GM10248 (cell line): ENCODE measurements at regions not wholly inside any gene's neighbourhood (a gene's known extent, or its start where the extent isn't known, plus 50 kb on each side); places are given as distances from the start of the nearest gene placed in this dataset.

ENCODE experiments used
- CTCF ChIA-PET: fragments of 300-600 bp; sonication (Branson Sonifier 250); formaldehyde crosslinking; extraction: SDS; loops from one replicate; lab custom pipeline; 2021; ENCODE audit warnings: antibody characterized with exemption; lab: Yijun Ruan, JAX
- POLR2A ChIA-PET: fragments of 350-650 bp; sonication (Branson Sonifier 250); formaldehyde crosslinking; extraction: SDS; loops from one replicate; lab custom pipeline; 2020; ENCODE audit warnings: antibody characterized with exemption; lab: Yijun Ruan, JAX
- DNase-seq: peaks from one replicate; pipeline ENCODE4 v3.0.0; 2012; ENCODE audit errors: extremely low spot score
- CTCF ChIP-seq: IDR thresholded peaks from 2 replicates; pipeline ENCODE4 v1.5.1; 2012; ENCODE audit warnings: mild to moderate bottlenecking, low read depth; ENCODE audit errors: extremely low read depth, missing control alignments, control extremely low read depth

GRCh38 chr12:58564721-58565120 lies 355.6 kb downstream of the LRIG3 start:
- POLR2A ChIA-PET = no interaction called here
- no peak for TF ChIP-seq CTCF
- DNase-seq = no peak
- CTCF ChIA-PET = no interaction called here

GRCh38 chr12:58566599-58566998 lies 353.7 kb downstream of the LRIG3 start:
- DNase-seq = no peak
- ChIA-PET CTCF (no interaction called here), POLR2A (no interaction called here)

GRCh38 chr12:58567189-58567588 lies 353.1 kb downstream of the LRIG3 start:
- ChIA-PET CTCF (no interaction called here), POLR2A (no interaction called here)
- DNase-seq = no peak
- TF ChIP-seq CTCF = no peak

More at GRCh38 chr12:58566599-58566998, 353.7 kb downstream of the LRIG3 start:
- no peak for TF ChIP-seq CTCF

GRCh38 chr12:58570411-58570810 lies 349.9 kb downstream of the LRIG3 start:
- ChIA-PET CTCF (interaction anchor here (2.0 kb wide), 1 partner anchor 12 kb away, joined by 5 read pairs; no protein-coding TSS in a partner anchor), POLR2A (no interaction called here)
- DNase-seq = no peak
- no peak for TF ChIP-seq CTCF

GRCh38 chr12:58575256-58575655 lies 345.0 kb downstream of the LRIG3 start:
- CTCF ChIA-PET = interaction anchor here (1.3 kb wide), 1 partner anchor 12 kb away, joined by 3 read pairs; no protein-coding TSS in a partner anchor
- POLR2A ChIA-PET = no interaction called here
- no peak for TF ChIP-seq CTCF

GRCh38 chr12:58576081-58576480 lies 344.2 kb downstream of the LRIG3 start:
- ChIA-PET POLR2A (no interaction called here), CTCF (interaction anchor here (1.3 kb wide), 1 partner anchor 12 kb away, joined by 3 read pairs; no protein-coding TSS in a partner anchor)
- no peak for TF ChIP-seq CTCF
- no peak for DNase-seq

More at GRCh38 chr12:58575256-58575655, 345.0 kb downstream of the LRIG3 start:
- DNase-seq = no peak

- ChIA-PET CTCF (interaction anchor here (1.4 kb wide), 1 partner anchor 15 kb away, joined by 5 read pairs; no protein-coding TSS in a partner anchor), POLR2A (no interaction called here)
- no peak for DNase-seq
- no peak for TF ChIP-seq CTCF
These were observed 343.4 kb downstream of the LRIG3 start for GRCh38 chr12:58576916-58577315.
